ENCODE measurements at regions not wholly inside any gene's neighbourhood (a gene's known extent, or its start where the extent isn't known, plus 50 kb on each side); places are given as distances from the start of the nearest gene placed in this dataset.

- Histone ChIP-seq H3K9ac (ENCODE audit: low read depth, low read length) (no peak overlapping the region), H3K27me3 (ENCODE audit: insufficient read depth, low read length) (no peaks in the 10 kb centered on the region), H3K9me3 (ENCODE audit: insufficient read depth, low read depth, low read length) (no peaks in the 10 kb centered on the region), H3K36me3 (ENCODE audit: insufficient read depth, low read length) (no peaks in the 10 kb centered on the region), H3K27ac (ENCODE audit: low read depth, low read length) (no peak overlapping the region), H3K4me1 (ENCODE audit: insufficient read depth, low read length) (no peaks in the 10 kb centered on the region), H3K4me3 (ENCODE audit: low read length) (no peak overlapping the region)
- WGBS = 61% methylated on average over 2 of the region's 4 CpGs
Measured at GRCh38 chr6:3654898-3655297, 96.6 kb downstream of the PXDC1 start.

DNA sequence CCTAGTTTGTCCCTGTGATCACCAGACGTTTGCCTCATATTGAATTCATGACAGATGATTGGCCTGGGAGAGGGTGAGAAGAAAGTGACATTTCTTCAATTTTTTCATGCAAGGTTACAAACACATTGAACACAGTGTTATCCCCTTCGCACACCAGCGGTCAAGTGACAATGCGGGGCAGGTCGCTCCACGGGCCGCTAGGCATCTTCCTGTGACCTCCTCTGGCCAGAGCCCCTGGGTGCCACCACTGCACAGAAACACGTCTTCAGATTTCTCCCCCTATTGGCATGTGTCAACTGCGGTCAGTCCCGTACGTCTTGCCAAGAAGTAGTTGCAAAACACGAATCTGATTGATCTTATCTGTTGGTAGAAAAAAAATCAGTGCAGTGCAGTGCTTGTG is 97.1 kb downstream of the PXDC1 start:
- Histone ChIP-seq H3K9me3 (ENCODE audit: insufficient read depth, low read depth, low read length) (no peaks in the 10 kb centered on the region), H3K9ac (ENCODE audit: low read depth, low read length) (no peak overlapping the region), H3K4me1 (ENCODE audit: insufficient read depth, low read length) (no peaks in the 10 kb centered on the region), H3K27ac (ENCODE audit: low read depth, low read length) (no peak overlapping the region), H3K36me3 (ENCODE audit: insufficient read depth, low read length) (no peaks in the 10 kb centered on the region), H3K27me3 (ENCODE audit: insufficient read depth, low read length) (no peaks in the 10 kb centered on the region), H3K4me3 (ENCODE audit: low read length) (no peak overlapping the region)
- 93% methylated on average over 12 of the region's 12 CpGs for WGBS

DNA sequence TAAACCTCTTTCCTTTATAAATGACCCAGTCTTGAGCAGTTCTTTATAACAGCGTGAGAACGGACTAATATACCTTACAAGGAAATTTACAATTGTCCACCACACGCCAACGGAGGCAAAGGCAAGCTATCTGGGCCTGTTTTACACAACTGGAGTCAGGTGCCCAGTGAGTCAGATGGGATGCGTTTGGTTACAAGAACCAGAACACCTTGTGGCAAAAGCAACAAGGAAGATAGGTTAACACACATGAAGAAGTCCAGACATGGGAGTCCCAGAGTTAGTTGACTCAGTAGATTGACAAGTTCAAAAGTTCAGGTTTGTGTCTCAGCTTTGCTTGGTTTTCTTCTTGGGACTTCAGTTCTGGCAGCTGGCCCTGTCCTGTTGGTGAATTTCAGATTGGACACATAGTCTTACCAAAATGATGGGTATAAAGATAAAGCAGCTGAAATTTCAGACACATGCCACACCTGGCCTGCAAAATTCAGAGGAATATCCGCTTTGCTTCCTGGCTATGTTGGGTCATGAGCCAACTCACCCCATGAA is 97.9 kb downstream of the PXDC1 start:
- H3K4me3 ChIP-seq (ENCODE audit: low read length) = no peak overlapping the region
- no peaks in the 10 kb centered on the region for H3K9me3 ChIP-seq (ENCODE audit: insufficient read depth, low read depth, low read length)
- whole genome bisulfite sequencing = 92% methylated on average over 6 of the region's 6 CpGs
- H3K27me3 ChIP-seq (ENCODE audit: insufficient read depth, low read length) = no peaks in the 10 kb centered on the region
- H3K27ac ChIP-seq (ENCODE audit: low read depth, low read length) = no peak overlapping the region
- no peak overlapping the region for H3K9ac ChIP-seq (ENCODE audit: low read depth, low read length)
- H3K4me1 ChIP-seq (ENCODE audit: insufficient read depth, low read length) = no peaks in the 10 kb centered on the region
- no peaks in the 10 kb centered on the region for H3K36me3 ChIP-seq (ENCODE audit: insufficient read depth, low read length)

DNA sequence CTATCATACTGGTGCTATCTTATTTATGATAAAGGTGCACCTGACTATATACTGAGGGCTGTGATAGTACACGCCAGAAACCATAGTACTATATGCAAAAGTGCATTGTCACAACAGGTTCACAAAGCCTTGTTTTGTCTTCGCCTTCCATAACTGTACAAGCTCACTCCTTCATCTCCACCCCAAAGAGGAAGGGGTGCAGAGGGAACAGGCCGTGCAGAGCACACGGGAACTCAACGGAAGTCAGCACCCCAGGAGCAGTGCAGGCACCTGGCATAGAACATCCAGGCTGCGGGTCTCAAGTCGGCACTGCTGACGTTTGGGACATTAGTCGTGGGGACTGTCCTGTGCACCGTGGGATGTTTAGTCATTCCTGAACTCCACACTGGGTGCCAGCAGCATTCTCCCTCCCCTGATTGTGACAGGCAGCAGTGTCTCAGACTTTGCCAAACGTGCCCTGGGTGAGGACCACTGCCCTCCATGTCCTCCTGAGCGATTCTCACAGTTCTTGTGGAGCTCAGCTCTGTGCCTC is 99.7 kb downstream of the PXDC1 start:
- H3K9ac ChIP-seq (ENCODE audit: low read depth, low read length) = no peak overlapping the region
- no peaks in the 10 kb centered on the region for H3K36me3 ChIP-seq (ENCODE audit: insufficient read depth, low read length)
- no peaks in the 10 kb centered on the region for H3K9me3 ChIP-seq (ENCODE audit: insufficient read depth, low read depth, low read length)
- H3K4me3 ChIP-seq (ENCODE audit: low read length) = no peak overlapping the region
- H3K27me3 ChIP-seq (ENCODE audit: insufficient read depth, low read length) = no peaks in the 10 kb centered on the region
- H3K4me1 ChIP-seq (ENCODE audit: insufficient read depth, low read length) = no peaks in the 10 kb centered on the region
- WGBS = 92% methylated on average over 12 of the region's 12 CpGs
- H3K27ac ChIP-seq (ENCODE audit: low read depth, low read length) = no peak overlapping the region

DNA sequence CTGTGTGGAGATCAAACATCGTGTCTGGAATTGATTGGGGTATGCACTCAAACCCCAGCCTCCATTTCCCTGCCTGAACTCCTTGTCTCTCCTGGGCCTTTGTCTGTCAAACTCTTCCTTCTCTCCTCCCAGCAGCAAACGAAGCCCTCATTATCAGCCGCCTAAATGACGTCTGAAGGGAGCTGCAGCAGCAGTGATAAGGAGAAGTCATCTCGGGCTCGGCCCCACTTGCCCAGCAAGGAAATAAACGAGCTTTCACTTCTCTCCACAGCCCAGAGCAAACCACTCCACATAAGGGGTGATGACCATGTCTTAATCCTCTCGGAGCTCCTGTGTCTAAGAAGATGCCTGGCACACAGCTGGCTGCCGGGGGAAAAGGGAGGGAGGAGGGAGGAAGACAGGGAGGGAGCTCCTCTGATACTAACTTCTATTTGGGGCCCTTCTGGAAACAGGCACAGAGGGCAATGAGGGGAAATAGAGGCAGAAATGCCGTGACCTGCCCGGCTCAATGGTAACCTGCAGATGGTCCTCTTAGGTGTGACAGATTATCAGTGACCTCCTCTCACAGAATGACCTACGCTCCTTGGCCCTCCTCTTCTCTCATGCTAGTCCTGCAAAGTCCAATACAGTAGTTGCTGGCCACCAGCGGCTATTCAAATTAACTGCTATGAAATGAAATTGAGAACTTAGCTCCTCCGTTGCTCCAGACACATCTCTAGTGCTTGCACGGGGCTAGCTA is 100.4 kb downstream of the PXDC1 start:
- H3K27me3 ChIP-seq (ENCODE audit: insufficient read depth, low read length) = no peaks in the 10 kb centered on the region
- 91% methylated on average over 15 of the region's 15 CpGs for WGBS
- no peaks in the 10 kb centered on the region for H3K36me3 ChIP-seq (ENCODE audit: insufficient read depth, low read length)
- H3K4me1 ChIP-seq (ENCODE audit: insufficient read depth, low read length) = no peaks in the 10 kb centered on the region
- H3K27ac ChIP-seq (ENCODE audit: low read depth, low read length) = no peak overlapping the region
- no peak overlapping the region for H3K9ac ChIP-seq (ENCODE audit: low read depth, low read length)
- H3K9me3 ChIP-seq (ENCODE audit: insufficient read depth, low read depth, low read length) = no peaks in the 10 kb centered on the region
- H3K4me3 ChIP-seq (ENCODE audit: low read length) = no peak overlapping the region

GRCh38 chr6:3650076-3650958 is 101.2 kb downstream of the PXDC1 start:
- H3K9me3 ChIP-seq (ENCODE audit: insufficient read depth, low read depth, low read length) = no peaks in the 10 kb centered on the region
- no peaks in the 10 kb centered on the region for H3K36me3 ChIP-seq (ENCODE audit: insufficient read depth, low read length)
- H3K4me3 ChIP-seq (ENCODE audit: low read length) = no peak overlapping the region
- no peaks in the 10 kb centered on the region for H3K4me1 ChIP-seq (ENCODE audit: insufficient read depth, low read length)
- no peak overlapping the region for H3K9ac ChIP-seq (ENCODE audit: low read depth, low read length)
- WGBS = 93% methylated on average over 17 of the region's 17 CpGs
- no peak overlapping the region for H3K27ac ChIP-seq (ENCODE audit: low read depth, low read length)
- H3K27me3 ChIP-seq (ENCODE audit: insufficient read depth, low read length) = no peaks in the 10 kb centered on the region

GRCh38 chr6:3648724-3649123 is 102.8 kb downstream of the PXDC1 start:
- H3K9me3 ChIP-seq (ENCODE audit: insufficient read depth, low read depth, low read length) = no peaks in the 10 kb centered on the region
- no peak overlapping the region for H3K9ac ChIP-seq (ENCODE audit: low read depth, low read length)
- no peak overlapping the region for H3K27ac ChIP-seq (ENCODE audit: low read depth, low read length)
- H3K36me3 ChIP-seq (ENCODE audit: insufficient read depth, low read length) = no peaks in the 10 kb centered on the region
- H3K27me3 ChIP-seq (ENCODE audit: insufficient read depth, low read length) = no peaks in the 10 kb centered on the region
- 100% methylated on average over 1 of the region's 2 CpGs for WGBS
- H3K4me3 ChIP-seq (ENCODE audit: low read length) = no peak overlapping the region
- peaks cover 2% of the 10 kb centered on the region; the same call in 1 of the 2 replicates for H3K4me1 ChIP-seq (ENCODE audit: insufficient read depth, low read length)

- no peaks in the 10 kb centered on the region for H3K9me3 ChIP-seq (ENCODE audit: insufficient read depth, low read depth, low read length)
- 95% methylated on average over 27 of the region's 27 CpGs for WGBS
- H3K9ac ChIP-seq (ENCODE audit: low read depth, low read length) = no peak overlapping the region
- H3K36me3 ChIP-seq (ENCODE audit: insufficient read depth, low read length) = no peaks in the 10 kb centered on the region
- H3K4me1 ChIP-seq (ENCODE audit: insufficient read depth, low read length) = peaks cover 2% of the 10 kb centered on the region; the same call in 1 of the 2 replicates
- H3K27ac ChIP-seq (ENCODE audit: low read depth, low read length) = no peak overlapping the region
- no peaks in the 10 kb centered on the region for H3K27me3 ChIP-seq (ENCODE audit: insufficient read depth, low read length)
- H3K4me3 ChIP-seq (ENCODE audit: low read length) = no peak overlapping the region
Measured at GRCh38 chr6:3646616-3647362, 104.7 kb downstream of the PXDC1 start.

DNA sequence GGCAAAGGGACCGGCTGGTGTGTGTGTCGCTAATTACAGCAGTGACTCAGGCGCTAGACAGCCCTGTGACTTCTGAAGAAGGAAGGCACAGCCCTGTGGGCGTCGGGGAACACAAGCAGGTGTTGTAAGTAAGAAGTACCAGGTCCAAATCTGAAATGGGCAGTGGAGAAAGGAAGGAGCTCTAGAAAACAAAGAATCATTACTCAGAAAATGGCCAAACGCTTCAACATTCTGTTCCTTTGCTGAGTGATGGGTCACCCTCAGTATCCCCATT is 106.8 kb downstream of the PXDC1 start:
- Histone ChIP-seq H3K27me3 (ENCODE audit: insufficient read depth, low read length) (no peaks in the 10 kb centered on the region), H3K4me1 (ENCODE audit: insufficient read depth, low read length) (peaks cover 2% of the 10 kb centered on the region; the same call in 1 of the 2 replicates), H3K9ac (ENCODE audit: low read depth, low read length) (no peak overlapping the region), H3K9me3 (ENCODE audit: insufficient read depth, low read depth, low read length) (no peaks in the 10 kb centered on the region), H3K27ac (ENCODE audit: low read depth, low read length) (no peak overlapping the region), H3K4me3 (ENCODE audit: low read length) (no peak overlapping the region), H3K36me3 (ENCODE audit: insufficient read depth, low read length) (no peaks in the 10 kb centered on the region)
- WGBS = 82% methylated on average over 6 of the region's 6 CpGs

DNA sequence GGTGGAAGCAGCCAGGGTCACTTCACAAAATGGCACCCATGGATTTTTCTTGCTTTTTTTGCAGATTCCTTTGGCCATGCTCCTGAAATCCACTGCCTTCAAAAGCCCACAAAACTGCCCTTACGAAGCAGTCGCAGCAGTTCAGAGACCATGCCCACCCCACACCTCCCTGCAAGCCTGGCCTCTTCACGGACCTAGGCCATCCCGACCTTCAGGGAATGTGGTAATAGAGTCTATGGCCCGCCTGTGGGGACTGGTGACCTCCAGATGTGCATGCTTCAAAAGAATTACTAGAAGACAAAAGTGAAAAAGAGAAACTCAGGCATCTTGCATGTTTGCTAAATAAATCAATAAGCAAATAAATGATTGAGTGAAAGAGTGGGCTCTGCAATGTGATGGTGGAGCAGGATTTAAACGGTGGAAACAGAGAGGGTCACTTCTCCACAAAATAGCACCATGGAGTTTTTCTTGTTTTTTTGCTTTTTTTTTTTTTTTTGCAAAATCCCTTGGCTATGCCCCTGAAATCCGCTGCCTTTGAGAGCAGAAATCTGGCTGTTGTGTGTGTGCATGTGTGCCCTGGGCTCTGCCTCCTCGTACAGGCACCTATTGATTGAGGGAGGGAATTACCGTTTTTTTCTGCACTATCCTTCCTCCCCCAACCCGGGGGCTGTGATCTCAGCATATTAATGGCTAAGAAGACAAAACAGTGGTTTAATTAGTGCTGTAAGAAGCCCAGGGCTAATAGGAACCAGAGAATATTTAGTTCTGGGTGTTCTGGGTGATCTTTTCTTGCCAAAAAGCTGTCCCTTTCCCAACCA is 107.4 kb downstream of the PXDC1 start:
- no peaks in the 10 kb centered on the region for H3K36me3 ChIP-seq (ENCODE audit: insufficient read depth, low read length)
- no peak overlapping the region for H3K9ac ChIP-seq (ENCODE audit: low read depth, low read length)
- no peak overlapping the region for H3K27ac ChIP-seq (ENCODE audit: low read depth, low read length)
- no peak overlapping the region for H3K4me3 ChIP-seq (ENCODE audit: low read length)
- H3K9me3 ChIP-seq (ENCODE audit: insufficient read depth, low read depth, low read length) = no peaks in the 10 kb centered on the region
- peaks cover 2% of the 10 kb centered on the region; the same call in 1 of the 2 replicates for H3K4me1 ChIP-seq (ENCODE audit: insufficient read depth, low read length)
- WGBS = 78% methylated on average over 9 of the region's 10 CpGs
- no peaks in the 10 kb centered on the region for H3K27me3 ChIP-seq (ENCODE audit: insufficient read depth, low read length)
